ENCODE measurements at regions not wholly inside any gene's neighbourhood (a gene's known extent, or its start where the extent isn't known, plus 50 kb on each side); places are given as distances from the start of the nearest gene placed in this dataset.
"Not testable (repeated sequence)": the region's sequence is repeated elsewhere in the genome, so short reads cannot be mapped to it uniquely, and the experiment has no call there.

- not testable (repeated sequence) for TF ChIP-seq CTCF (IDR thresholded peaks at IDR 0.05; ENCODE audit: insufficient read depth, low read length, poor library complexity, severe bottlenecking); EZH2phosphoT487 (conservative IDR thresholded peaks at IDR 0.05; ENCODE audit: low read length)
Measured at GRCh38 chr9:42420324-42420723, 236.9 kb downstream of the SPATA31A6 start.
